HCT116 (cell line): ENCODE measurements at regions not wholly inside any gene's neighbourhood (a gene's known extent, or its start where the extent isn't known, plus 50 kb on each side); places are given as distances from the start of the nearest gene placed in this dataset.

Source experiments
- CTCF ChIP-seq, 3 experiments: fragments of 200-600 bp in 1 of 3; sonication (generic) in 1 of 3; IDR thresholded peaks in 2 of 3; conservative IDR thresholded peaks in 1 of 3; 2 replicates each; pipeline ENCODE4 v1.5.1; 2012 to 2017; ENCODE audit warnings: low read depth in 2 of 3, low read length in 2 of 3, antibody characterized with exemption in 1 of 3, borderline replicate concordance in 1 of 3, control low read depth in 1 of 3, mild to moderate bottlenecking in 1 of 3, mixed read lengths in 1 of 3, mixed run types in 1 of 3, moderate library complexity in 1 of 3; ENCODE audit not compliant: insufficient read depth in 1 of 3
- EZH2 ChIP-seq: fragments of 200-600 bp; sonication (generic); IDR thresholded peaks from 2 replicates; pipeline ENCODE4 v1.6.1; 2017; ENCODE audit warnings: antibody characterized with exemption, mixed run types
- POLR2A ChIP-seq: IDR thresholded peaks from 2 replicates; pipeline ENCODE4 v1.7.0; 2011; ENCODE audit warnings: borderline replicate concordance; ENCODE audit not compliant: insufficient read depth, insufficient read length; ENCODE audit errors: extremely low read depth
- POLR2AphosphoS5 ChIP-seq: IDR thresholded peaks from 2 replicates; pipeline ENCODE4 v1.6.1; 2011; ENCODE audit warnings: mild to moderate bottlenecking, low read depth, low read length, moderate library complexity

GRCh38 chr18:42670860-42671259 is 444.6 kb downstream of the RIT2 start:
- no peak for TF ChIP-seq POLR2A
- TF ChIP-seq EZH2: no peak
- no peak for TF ChIP-seq CTCF (IDR thresholded peaks at IDR 0.05 in 2 of 3, conservative IDR thresholded peaks at IDR 0.05 in 1 of 3; ENCODE audit: borderline replicate concordance in 1 of 3, insufficient read depth in 1 of 3, low read depth in 2 of 3, low read length in 2 of 3)
- TF ChIP-seq POLR2AphosphoS5: no peak
